GM13976 (cell line): ENCODE measurements at regions not wholly inside any gene's neighbourhood (a gene's known extent, or its start where the extent isn't known, plus 50 kb on each side); places are given as distances from the start of the nearest gene placed in this dataset.

Experiments used
- DNase-seq: peaks from one replicate; pipeline ENCODE4 v3.0.0; 2012; ENCODE audit warnings: low spot score
- CTCF ChIP-seq: IDR thresholded peaks from 2 replicates; pipeline ENCODE4 v1.5.1; 2012; ENCODE audit warnings: borderline replicate concordance, mild to moderate bottlenecking; ENCODE audit not compliant: insufficient read depth; ENCODE audit errors: extremely low read depth, missing control alignments, control extremely low read depth
- in situ Hi-C: fragments of 300-500 bp; cut with MboI; formaldehyde crosslinking; loops from one replicate; pipeline ENCODE4 v1.12.0; 2022; ENCODE audit warnings: low sequenced_read_pairs, mixed read lengths, inconsistent platforms; ENCODE audit not compliant: unreplicated experiment

GRCh38 chr1:96987186-96987703 is 265.7 kb downstream of the PTBP2 start:
- TF ChIP-seq CTCF: no peak
- in situ Hi-C loops: no loop called here
- no peak for DNase-seq

- no peak for TF ChIP-seq CTCF
- no peak for DNase-seq
- in situ Hi-C loops: no loop called here
Observed at GRCh38 chr1:96989302-96989701, 267.7 kb downstream of the PTBP2 start.

GRCh38 chr1:96990136-96990535 is 268.6 kb downstream of the PTBP2 start:
- TF ChIP-seq CTCF: no peak
- no peak for DNase-seq
- in situ Hi-C loops: no loop called here

GRCh38 chr1:96991261-96991660 is 269.7 kb downstream of the PTBP2 start:
- no peak for DNase-seq
- in situ Hi-C loops: no loop called here
- no peak for TF ChIP-seq CTCF

- no peak for TF ChIP-seq CTCF
- in situ Hi-C loops: no loop called here
Observed at GRCh38 chr1:96992871-96993270, 271.3 kb downstream of the PTBP2 start.

GRCh38 chr1:96995351-96995750 is 273.8 kb downstream of the PTBP2 start:
- in situ Hi-C loops: no loop called here
- DNase-seq: no peak
- no peak for TF ChIP-seq CTCF

More at GRCh38 chr1:96992871-96993270, 271.3 kb downstream of the PTBP2 start:
- no peak for DNase-seq

- no peak for DNase-seq
Observed at GRCh38 chr1:96996001-96996400, 274.4 kb downstream of the PTBP2 start.

More at GRCh38 chr1:96996001-96996400, 274.4 kb downstream of the PTBP2 start:
- in situ Hi-C loops: no loop called here
- TF ChIP-seq CTCF: no peak
